ENCODE measurements at regions not wholly inside any gene's neighbourhood (a gene's known extent, or its start where the extent isn't known, plus 50 kb on each side); places are given as distances from the start of the nearest gene placed in this dataset.

DNA sequence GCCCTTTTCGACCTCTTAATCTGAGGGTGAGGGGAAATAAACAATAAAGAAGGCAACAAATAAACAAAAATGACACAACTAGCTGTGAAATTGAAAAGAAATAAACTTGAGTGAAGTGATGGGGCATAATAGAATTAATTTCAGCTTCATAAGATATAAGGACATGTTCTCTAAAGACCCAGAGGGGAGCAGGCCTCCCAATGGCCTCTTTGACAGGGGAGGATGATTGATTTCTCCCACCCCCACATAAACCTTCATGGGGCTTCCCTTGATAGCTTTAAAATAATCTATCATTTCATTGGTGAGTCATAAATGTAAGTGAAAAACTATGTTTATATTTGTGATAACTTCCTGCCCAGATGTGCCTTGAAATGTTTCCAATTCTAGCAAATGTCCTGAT is 226.3 kb upstream of the RAG2 start:
- TF ChIP-seq REST (IDR thresholded peaks at IDR 0.05; ENCODE audit: insufficient read depth in 1 of 2, low read depth in 2 of 2, low read length in 1 of 2), result no peak
- no peak for TF ChIP-seq POLR2AphosphoS5 (IDR thresholded peaks at IDR 0.05; ENCODE audit: low read depth, low read length)
- no peak for TF ChIP-seq TCF7L2 (IDR thresholded peaks at IDR 0.05; ENCODE audit: low read depth, low read length)
- TF ChIP-seq, protein P1, sequence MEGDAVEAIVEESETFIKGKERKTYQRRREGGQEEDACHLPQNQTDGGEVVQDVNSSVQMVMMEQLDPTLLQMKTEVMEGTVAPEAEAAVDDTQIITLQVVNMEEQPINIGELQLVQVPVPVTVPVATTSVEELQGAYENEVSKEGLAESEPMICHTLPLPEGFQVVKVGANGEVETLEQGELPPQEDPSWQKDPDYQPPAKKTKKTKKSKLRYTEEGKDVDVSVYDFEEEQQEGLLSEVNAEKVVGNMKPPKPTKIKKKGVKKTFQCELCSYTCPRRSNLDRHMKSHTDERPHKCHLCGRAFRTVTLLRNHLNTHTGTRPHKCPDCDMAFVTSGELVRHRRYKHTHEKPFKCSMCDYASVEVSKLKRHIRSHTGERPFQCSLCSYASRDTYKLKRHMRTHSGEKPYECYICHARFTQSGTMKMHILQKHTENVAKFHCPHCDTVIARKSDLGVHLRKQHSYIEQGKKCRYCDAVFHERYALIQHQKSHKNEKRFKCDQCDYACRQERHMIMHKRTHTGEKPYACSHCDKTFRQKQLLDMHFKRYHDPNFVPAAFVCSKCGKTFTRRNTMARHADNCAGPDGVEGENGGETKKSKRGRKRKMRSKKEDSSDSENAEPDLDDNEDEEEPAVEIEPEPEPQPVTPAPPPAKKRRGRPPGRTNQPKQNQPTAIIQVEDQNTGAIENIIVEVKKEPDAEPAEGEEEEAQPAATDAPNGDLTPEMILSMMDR (IDR thresholded peaks at IDR 0.05), result no peak
- TF ChIP-seq SIN3A (IDR thresholded peaks at IDR 0.05; ENCODE audit: borderline replicate concordance, insufficient read depth, low read depth, low read length), result no peak
- ATAC-seq, result no peak
- in situ Hi-C loops (cut with HindIII; ENCODE audit: low pct_unique_long_range_greater_than_20kb, low sequenced_read_pairs) (no loop called here), intact Hi-C loops (cut with micrococcal nuclease; ENCODE audit: unreplicated experiment) (no loop called here)
- no TSS peak for BruUV-seq (replicated peaks)
- H3K36me3 ChIP-seq (ENCODE audit: control insufficient read depth, insufficient read depth, low read length), result no peaks in the 10 kb centered on the region
- no peaks in the 10 kb centered on the region for H3K4me1 ChIP-seq (ENCODE audit: control insufficient read depth, insufficient read depth, low read length)
- no peaks in the 10 kb centered on the region for H3K27me3 ChIP-seq (ENCODE audit: control insufficient read depth, insufficient read depth, low read length)
- ChIA-PET CTCF (no interaction called here), POLR2A (no interaction called here)
- no peaks in the 10 kb centered on the region for H3K9me3 ChIP-seq (ENCODE audit: control insufficient read depth, insufficient read depth, low read depth, low read length)
- no peak overlapping the region for H3K4me3 ChIP-seq (ENCODE audit: low read depth in 2 of 2, low read length in 2 of 2)
- no peak overlapping the region for H3K27ac ChIP-seq (ENCODE audit: low read length)
- no peak for DNase-seq (ENCODE audit: low read depth, low spot score)

GRCh38 chr11:36822829-36823228 is 224.8 kb upstream of the RAG2 start:
- CTCF ChIA-PET, result no interaction called here
- no peak for ATAC-seq
- BruUV-seq (replicated peaks), result no TSS peak

More at GRCh38 chr11:36822829-36823228, 224.8 kb upstream of the RAG2 start:
- no peaks in the 10 kb centered on the region for H3K27me3 ChIP-seq (ENCODE audit: control insufficient read depth, insufficient read depth, low read length)
- no peaks in the 10 kb centered on the region for H3K4me1 ChIP-seq (ENCODE audit: control insufficient read depth, insufficient read depth, low read length)
- in situ Hi-C loops (cut with HindIII; ENCODE audit: low pct_unique_long_range_greater_than_20kb, low sequenced_read_pairs) (no loop called here), intact Hi-C loops (cut with micrococcal nuclease; ENCODE audit: unreplicated experiment) (no loop called here)
- no peak for DNase-seq (ENCODE audit: low read depth, low spot score)
- no peak overlapping the region for H3K27ac ChIP-seq (ENCODE audit: low read length)
- POLR2A ChIA-PET, result no interaction called here
- TF ChIP-seq TCF7L2 (IDR thresholded peaks at IDR 0.05; ENCODE audit: low read depth, low read length), result no peak
- no peak for TF ChIP-seq POLR2AphosphoS5 (IDR thresholded peaks at IDR 0.05; ENCODE audit: low read depth, low read length)
- TF ChIP-seq, protein P1 (IDR thresholded peaks at IDR 0.05), result no peak
- TF ChIP-seq SIN3A (IDR thresholded peaks at IDR 0.05; ENCODE audit: borderline replicate concordance, insufficient read depth, low read depth, low read length), result no peak
- TF ChIP-seq REST (IDR thresholded peaks at IDR 0.05; ENCODE audit: insufficient read depth in 1 of 2, low read depth in 2 of 2, low read length in 1 of 2), result no peak
- no peaks in the 10 kb centered on the region for H3K36me3 ChIP-seq (ENCODE audit: control insufficient read depth, insufficient read depth, low read length)
- no peak overlapping the region for H3K4me3 ChIP-seq (ENCODE audit: low read depth in 2 of 2, low read length in 2 of 2)
- H3K9me3 ChIP-seq (ENCODE audit: control insufficient read depth, insufficient read depth, low read depth, low read length), result no peaks in the 10 kb centered on the region

Data from Panc1 (cell line).